GM12892 (cell line): ENCODE measurements at regions not wholly inside any gene's neighbourhood (a gene's known extent, or its start where the extent isn't known, plus 50 kb on each side); places are given as distances from the start of the nearest gene placed in this dataset.

Experiments
- POLR2A ChIP-seq: IDR thresholded peaks from 2 replicates; pipeline ENCODE4 v1.6.1; 2011; ENCODE audit warnings: low read depth, low read length, control low read depth
- POLR2AphosphoS5 ChIP-seq: IDR thresholded peaks from 2 replicates; pipeline ENCODE4 v1.6.1; 2011; ENCODE audit warnings: low read depth, low read length, control low read depth
- TAF1 ChIP-seq: IDR thresholded peaks from 2 replicates; pipeline ENCODE4 v1.6.1; 2011; ENCODE audit warnings: low read depth, mild to moderate bottlenecking, control low read depth, low read length, borderline replicate concordance

GRCh38 chr14:46747001-46747652, 95.5 kb upstream of the RPL10L start:
- TF ChIP-seq POLR2AphosphoS5 (no peak), POLR2A (no peak), TAF1 (no peak)
